HG03378 (cell line): ENCODE measurements at regions not wholly inside any gene's neighbourhood (a gene's known extent, or its start where the extent isn't known, plus 50 kb on each side); places are given as distances from the start of the nearest gene placed in this dataset.

Source experiments
- ATAC-seq: cut with Tn5 transposase; IDR thresholded peaks from one replicate; pipeline ENCODE4 v1.9.1; 2021; ENCODE audit warnings: mild to moderate bottlenecking, moderate library complexity; ENCODE audit not compliant: unreplicated experiment

GRCh38 chr12:22396735-22397134, 62.2 kb upstream of the ST8SIA1 start:
- peak; percentile 43 for ATAC-seq

DNA sequence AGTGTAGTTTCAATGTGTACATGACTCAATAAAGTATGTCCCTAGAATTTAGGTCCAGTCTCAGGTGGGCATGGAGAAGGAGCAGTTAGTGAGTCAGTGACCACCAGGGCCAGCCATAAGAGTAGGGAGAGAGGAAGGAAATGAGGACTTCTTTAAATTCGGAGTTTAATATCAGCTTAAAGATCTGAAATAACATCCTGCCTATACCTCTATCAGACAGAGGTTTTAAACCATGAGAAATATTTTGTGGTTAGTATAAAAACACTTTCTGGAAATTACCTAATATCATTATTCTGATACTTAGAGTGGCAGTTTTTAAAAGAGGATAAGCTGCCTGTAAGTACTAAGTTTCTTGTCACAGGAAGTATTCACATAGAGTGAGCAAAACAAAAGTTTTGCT, 61.7 kb upstream of the ST8SIA1 start:
- ATAC-seq: peak; percentile 62

DNA sequence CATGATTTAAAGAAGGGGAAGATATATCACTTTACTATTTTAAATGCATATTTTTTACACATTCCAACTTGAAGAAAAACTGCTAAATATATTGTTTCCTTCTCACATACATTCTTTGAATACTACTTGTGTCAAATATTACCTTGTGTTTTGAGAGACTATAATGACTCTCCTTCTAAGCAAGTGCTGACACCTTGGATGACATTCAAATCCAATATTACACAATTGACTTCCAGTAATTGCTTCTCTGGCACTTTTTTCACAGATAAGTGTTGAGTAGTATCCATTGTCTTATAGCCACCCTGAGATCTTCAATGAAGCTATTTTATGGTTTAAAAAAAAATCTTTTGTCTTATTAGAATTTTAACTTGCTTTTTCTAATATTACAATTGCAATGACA, 61.2 kb upstream of the ST8SIA1 start:
- no peak for ATAC-seq
